HCT116 (cell line): ENCODE measurements at regions not wholly inside any gene's neighbourhood (a gene's known extent, or its start where the extent isn't known, plus 50 kb on each side); places are given as distances from the start of the nearest gene placed in this dataset.

ENCODE experiments used
- EGR1 ChIP-seq: IDR thresholded peaks from 2 replicates; pipeline ENCODE4 v1.6.1; 2012; ENCODE audit warnings: low read depth
- EZH2 ChIP-seq: fragments of 200-600 bp; sonication (generic); IDR thresholded peaks from 2 replicates; pipeline ENCODE4 v1.6.1; 2017; ENCODE audit warnings: antibody characterized with exemption, mixed run types
- FOSL1 ChIP-seq: IDR thresholded peaks from 2 replicates; pipeline ENCODE4 v1.6.1; 2012; ENCODE audit warnings: low read depth
- POLR2A ChIP-seq: IDR thresholded peaks from 2 replicates; pipeline ENCODE4 v1.7.0; 2011; ENCODE audit warnings: borderline replicate concordance; ENCODE audit not compliant: insufficient read depth, insufficient read length; ENCODE audit errors: extremely low read depth
- POLR2AphosphoS5 ChIP-seq: IDR thresholded peaks from 2 replicates; pipeline ENCODE4 v1.6.1; 2011; ENCODE audit warnings: mild to moderate bottlenecking, low read depth, low read length, moderate library complexity
- SP1 ChIP-seq: IDR thresholded peaks from 2 replicates; pipeline ENCODE4 v1.6.1; 2012; ENCODE audit warnings: low read depth
- TF ChIP-seq, protein P1 (sequence below), 3 experiments: fragments of 200-600 bp in 1 of 3; sonication (generic) in 1 of 3; IDR thresholded peaks in 2 of 3; conservative IDR thresholded peaks in 1 of 3; 2 replicates each; pipeline ENCODE4 v1.5.1; 2012 to 2017; ENCODE audit warnings: low read depth in 2 of 3, low read length in 2 of 3, antibody characterized with exemption in 1 of 3, borderline replicate concordance in 1 of 3, control low read depth in 1 of 3, mild to moderate bottlenecking in 1 of 3, mixed read lengths in 1 of 3, mixed run types in 1 of 3, moderate library complexity in 1 of 3; ENCODE audit not compliant: insufficient read depth in 1 of 3
- TF ChIP-seq, protein P2 (sequence below): IDR thresholded peaks from 2 replicates; pipeline ENCODE4 v1.6.1; 2012; ENCODE audit warnings: low read depth

DNA sequence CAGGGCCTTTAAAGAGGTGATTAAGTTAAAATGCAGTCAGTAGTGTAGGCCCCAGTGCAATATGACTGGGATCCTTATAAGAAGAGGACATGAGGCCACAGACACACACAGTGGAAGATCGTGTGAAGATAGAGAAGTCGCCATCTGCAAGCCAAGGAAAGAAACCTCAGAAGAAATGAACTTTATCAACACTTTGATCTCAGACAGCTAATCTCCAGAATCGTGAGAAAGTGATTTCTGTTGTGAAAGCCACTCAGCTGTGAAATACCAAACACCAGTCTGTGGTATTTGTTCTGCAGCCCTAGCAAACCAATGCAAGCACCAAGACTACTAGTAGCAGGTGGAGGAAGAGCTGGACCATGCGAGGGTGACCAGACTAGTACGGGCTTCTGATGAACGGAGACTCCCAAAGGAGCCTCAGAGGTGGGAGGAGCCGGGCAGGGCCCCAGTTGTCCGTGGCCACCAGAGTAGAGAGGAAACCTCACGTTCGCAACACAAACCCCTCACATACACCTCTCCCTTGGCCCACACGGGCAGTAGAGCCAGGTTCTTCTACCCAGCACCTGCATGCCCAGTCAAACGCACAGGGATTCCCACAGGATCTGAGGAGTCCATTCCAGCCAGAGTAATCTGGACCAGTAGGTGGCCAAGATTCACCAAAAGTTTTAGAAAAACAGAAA lies 243.0 kb downstream of the TTC8 start:
- TF ChIP-seq, protein P1, sequence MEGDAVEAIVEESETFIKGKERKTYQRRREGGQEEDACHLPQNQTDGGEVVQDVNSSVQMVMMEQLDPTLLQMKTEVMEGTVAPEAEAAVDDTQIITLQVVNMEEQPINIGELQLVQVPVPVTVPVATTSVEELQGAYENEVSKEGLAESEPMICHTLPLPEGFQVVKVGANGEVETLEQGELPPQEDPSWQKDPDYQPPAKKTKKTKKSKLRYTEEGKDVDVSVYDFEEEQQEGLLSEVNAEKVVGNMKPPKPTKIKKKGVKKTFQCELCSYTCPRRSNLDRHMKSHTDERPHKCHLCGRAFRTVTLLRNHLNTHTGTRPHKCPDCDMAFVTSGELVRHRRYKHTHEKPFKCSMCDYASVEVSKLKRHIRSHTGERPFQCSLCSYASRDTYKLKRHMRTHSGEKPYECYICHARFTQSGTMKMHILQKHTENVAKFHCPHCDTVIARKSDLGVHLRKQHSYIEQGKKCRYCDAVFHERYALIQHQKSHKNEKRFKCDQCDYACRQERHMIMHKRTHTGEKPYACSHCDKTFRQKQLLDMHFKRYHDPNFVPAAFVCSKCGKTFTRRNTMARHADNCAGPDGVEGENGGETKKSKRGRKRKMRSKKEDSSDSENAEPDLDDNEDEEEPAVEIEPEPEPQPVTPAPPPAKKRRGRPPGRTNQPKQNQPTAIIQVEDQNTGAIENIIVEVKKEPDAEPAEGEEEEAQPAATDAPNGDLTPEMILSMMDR (IDR thresholded peaks at IDR 0.05 in 2 of 3, conservative IDR thresholded peaks at IDR 0.05 in 1 of 3; ENCODE audit: borderline replicate concordance in 1 of 3, insufficient read depth in 1 of 3, low read depth in 2 of 3, low read length in 2 of 3) = no peak
- TF ChIP-seq, protein P2, sequence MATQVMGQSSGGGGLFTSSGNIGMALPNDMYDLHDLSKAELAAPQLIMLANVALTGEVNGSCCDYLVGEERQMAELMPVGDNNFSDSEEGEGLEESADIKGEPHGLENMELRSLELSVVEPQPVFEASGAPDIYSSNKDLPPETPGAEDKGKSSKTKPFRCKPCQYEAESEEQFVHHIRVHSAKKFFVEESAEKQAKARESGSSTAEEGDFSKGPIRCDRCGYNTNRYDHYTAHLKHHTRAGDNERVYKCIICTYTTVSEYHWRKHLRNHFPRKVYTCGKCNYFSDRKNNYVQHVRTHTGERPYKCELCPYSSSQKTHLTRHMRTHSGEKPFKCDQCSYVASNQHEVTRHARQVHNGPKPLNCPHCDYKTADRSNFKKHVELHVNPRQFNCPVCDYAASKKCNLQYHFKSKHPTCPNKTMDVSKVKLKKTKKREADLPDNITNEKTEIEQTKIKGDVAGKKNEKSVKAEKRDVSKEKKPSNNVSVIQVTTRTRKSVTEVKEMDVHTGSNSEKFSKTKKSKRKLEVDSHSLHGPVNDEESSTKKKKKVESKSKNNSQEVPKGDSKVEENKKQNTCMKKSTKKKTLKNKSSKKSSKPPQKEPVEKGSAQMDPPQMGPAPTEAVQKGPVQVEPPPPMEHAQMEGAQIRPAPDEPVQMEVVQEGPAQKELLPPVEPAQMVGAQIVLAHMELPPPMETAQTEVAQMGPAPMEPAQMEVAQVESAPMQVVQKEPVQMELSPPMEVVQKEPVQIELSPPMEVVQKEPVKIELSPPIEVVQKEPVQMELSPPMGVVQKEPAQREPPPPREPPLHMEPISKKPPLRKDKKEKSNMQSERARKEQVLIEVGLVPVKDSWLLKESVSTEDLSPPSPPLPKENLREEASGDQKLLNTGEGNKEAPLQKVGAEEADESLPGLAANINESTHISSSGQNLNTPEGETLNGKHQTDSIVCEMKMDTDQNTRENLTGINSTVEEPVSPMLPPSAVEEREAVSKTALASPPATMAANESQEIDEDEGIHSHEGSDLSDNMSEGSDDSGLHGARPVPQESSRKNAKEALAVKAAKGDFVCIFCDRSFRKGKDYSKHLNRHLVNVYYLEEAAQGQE = no peak
- TF ChIP-seq FOSL1 (no peak), EZH2 (no peak), POLR2AphosphoS5 (no peak), EGR1 (no peak), SP1 (no peak), POLR2A (no peak)
